GM19238 (cell line): ENCODE measurements at regions not wholly inside any gene's neighbourhood (a gene's known extent, or its start where the extent isn't known, plus 50 kb on each side); places are given as distances from the start of the nearest gene placed in this dataset.
"Not testable (repeated sequence)": the region's sequence is repeated elsewhere in the genome, so short reads cannot be mapped to it uniquely, and the experiment has no call there.

Source experiments
- DNase-seq: peaks from one replicate; pipeline ENCODE4 v3.0.0; 2011; ENCODE audit warnings: low spot score; ENCODE audit not compliant: insufficient read length

DNA sequence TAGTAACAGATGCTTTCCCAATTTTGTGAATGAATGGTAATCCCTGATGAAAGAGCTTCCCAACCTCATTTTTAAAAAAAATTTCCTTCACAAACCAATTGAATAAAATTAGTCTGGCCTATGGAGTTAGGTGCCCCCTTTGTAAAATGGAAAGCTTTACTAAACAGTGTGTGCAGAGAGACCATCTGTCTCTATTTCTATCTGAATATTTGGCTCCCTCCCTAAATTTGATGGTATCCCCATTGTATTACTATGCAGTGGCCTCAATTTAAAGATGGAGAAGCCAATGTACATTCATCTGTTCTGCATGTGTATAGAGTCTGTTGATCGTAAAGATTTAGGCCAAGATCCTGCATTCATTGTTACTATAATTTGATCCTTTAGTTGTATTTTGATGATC lies 397.7 kb upstream of the RGS6 start:
- DNase-seq, result no peak

DNA sequence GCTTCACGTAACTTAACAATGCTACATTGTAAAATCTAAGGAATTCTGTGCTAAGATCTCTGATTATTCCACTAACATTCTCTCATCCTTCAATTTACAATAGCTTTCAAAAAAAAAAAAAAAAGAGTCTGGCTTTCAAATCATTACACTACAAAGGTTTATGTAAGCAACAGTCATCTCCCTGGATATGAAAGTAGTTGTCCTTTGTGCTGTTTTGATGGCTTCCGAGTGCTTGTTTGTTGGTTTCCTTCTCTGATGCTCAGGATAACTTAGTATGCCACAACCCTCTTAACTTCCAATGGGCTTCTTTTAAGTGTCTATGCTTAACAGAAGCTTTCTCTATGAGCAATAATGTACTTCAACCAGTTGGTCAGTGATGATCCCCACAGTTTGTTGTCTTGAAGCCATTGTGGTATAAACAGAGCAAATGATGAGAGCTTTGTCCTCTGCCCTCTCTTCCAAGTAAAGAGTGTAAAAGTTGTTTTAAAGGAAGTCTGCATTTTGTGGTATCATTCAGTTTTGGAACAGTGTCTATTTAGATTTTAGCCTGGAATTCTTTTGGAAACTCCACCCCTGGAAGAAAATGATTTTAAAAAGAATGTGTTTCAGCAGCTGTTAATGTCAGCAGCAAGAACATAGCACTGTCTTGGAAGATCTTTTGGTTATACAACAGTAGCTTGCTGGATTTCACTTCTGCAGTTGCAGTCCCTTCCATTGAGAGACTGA lies 396.1 kb upstream of the RGS6 start:
- no peak for DNase-seq

DNA sequence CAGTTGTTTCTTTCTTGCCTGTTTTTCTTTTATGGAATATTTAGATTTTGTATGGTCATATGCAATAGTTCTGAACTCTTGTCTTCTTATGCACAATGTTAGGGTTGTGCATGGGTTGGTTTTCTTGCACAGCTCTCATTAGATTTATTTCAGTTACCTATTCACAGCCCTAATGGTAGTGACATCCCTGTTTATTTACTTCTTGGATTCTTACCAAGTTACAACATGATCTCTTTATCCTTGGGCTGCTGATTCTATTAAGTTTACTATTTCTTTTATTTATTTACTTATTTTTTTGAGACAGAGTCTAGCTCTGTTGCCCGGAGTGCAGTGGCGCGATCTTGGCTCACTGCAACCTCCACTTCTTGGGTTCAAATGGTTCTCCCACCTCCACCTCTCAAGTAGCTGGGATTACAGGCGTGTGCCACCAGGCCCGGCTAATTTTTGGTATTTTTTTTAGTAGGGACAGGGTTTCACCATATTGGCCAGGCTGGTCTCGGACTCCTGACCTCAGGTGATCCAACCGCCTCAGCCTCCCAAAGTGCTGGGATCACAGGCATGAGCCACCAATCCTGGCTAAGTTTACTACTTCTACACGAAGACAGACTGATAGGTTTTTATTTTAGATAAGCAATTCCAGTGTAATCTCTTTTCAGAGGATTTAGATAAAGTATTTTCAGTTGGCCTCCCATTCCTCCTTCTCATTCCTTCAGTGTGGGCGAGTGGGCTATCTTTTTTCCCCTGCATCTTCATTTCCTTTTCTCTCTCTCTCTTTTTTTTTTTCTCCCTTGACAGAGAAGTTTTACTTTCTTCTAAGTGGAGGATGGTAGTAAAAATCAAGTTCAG lies 395.1 kb upstream of the RGS6 start:
- no peak for DNase-seq

DNA sequence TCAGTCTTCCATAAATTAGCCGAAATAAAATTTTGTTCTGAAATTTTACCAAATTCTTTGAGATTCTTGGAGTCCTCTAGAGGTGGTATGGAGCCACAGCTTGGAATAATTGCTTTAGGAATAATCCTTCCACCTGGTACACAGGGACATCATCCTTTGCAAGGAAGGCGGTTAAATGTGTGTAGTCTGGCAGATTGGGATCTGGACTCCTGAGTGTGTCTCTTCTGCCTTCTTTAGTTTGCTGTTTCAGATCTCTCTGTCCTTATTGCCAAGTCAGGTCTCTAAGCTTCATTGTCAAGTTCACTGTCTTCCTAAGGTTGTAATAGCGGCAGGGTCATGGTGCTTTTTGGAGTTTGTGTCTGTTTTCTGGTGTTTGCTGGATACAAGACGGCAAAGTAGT lies 393.9 kb upstream of the RGS6 start:
- DNase-seq, result no peak

- DNase-seq, result no peak
These were observed 393.1 kb upstream of the RGS6 start for GRCh38 chr14:71538938-71539649.

GRCh38 chr14:71539650-71540285 lies 392.5 kb upstream of the RGS6 start:
- no peak for DNase-seq

DNA sequence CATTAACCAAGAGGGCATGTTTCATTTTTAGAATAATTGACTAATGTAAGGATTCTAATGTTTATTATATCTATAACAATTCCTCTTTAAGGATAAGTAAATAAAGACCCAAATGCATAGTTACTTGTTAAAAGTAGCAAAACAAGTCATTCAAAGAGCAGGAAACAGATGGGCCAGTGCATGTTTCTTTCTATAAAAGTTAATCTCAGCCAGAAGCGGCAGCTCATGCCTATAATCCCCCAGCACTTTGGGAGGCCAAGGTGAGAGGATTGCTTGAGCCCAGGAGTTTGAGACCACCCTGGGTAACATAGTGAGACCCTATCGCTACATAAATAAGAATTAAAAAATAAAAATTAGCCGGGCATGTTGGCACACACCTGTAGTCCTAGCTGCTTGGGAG lies 391.0 kb upstream of the RGS6 start:
- no peak for DNase-seq

DNA sequence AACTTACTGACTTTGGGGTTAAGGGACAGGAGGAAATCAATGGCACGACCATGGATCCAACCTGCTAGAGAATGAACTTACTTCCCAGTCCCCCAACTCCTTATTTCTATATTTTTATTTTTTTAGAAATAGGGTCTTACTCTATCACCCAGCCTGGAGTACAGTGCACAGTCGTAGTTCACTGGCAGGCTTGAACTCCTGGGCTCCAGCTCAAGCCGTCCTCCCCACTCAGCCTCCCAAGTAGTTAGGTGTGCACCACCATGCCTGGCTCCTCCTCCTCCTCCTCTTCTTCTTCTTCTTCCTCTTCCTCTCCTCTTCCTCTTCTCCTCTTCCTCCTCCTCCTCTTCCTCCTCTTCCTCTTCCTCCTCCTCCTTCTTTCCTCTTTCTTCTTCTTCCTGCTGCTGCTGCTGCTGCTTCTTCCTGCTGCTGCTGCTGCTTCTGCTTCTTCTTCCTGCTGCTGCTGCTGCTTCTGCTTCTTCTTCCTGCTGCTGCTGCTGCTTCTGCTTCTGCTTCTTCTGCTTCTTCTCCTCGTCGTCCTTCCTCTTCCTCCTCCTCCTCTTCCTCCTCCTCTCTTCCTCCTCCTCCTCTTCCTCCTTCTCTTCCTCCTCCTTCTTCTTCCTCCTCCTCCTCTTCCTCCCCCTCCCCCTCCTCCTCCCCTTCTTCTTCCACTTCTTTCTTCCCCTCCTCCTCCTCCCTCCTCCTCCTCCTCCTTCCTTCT lies 390.1 kb upstream of the RGS6 start:
- DNase-seq, result no peak

- no peak for DNase-seq
These were observed 382.7 kb upstream of the RGS6 start for GRCh38 chr14:71549421-71550050.

DNA sequence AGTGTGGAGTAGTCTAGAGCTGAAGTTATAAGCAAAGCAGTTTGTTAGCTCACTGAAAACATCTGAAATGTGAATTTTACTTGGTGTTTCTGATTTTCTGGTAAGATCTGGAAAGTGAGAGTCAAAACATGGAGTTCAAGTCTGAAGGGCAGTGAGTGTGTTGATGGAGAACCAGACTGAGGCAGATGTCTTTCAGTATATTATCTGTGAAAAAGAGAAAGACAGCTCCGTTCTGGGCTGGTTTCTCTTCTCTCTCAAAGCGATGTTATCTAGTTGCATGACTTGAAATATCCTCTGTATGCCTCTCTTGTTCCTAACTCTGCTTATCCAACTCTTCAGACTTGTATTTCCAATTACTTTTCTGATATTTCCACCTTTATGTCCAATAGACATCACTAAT lies 381.9 kb upstream of the RGS6 start:
- no peak for DNase-seq

GRCh38 chr14:71551291-71551950 lies 380.8 kb upstream of the RGS6 start:
- no peak for DNase-seq

DNA sequence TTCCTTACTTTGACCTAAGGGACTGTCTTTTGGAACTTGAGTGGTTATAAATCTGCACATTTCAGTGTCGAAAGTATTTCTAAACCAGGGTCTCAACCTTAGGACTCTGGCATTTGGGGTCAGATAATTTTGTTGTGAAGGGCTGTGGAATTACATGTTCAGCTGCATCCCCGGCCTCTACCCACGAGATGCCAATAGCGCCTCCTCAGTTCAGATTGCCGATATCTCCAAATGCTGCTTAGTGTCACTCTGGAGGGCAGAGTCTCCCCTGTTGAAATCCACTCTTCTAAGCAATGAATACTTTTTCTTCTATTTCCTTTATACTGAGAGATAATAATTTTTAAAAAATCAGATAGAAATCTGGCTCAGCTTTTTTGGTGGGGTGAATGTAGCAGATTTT lies 379.4 kb upstream of the RGS6 start:
- DNase-seq, result no peak

DNA sequence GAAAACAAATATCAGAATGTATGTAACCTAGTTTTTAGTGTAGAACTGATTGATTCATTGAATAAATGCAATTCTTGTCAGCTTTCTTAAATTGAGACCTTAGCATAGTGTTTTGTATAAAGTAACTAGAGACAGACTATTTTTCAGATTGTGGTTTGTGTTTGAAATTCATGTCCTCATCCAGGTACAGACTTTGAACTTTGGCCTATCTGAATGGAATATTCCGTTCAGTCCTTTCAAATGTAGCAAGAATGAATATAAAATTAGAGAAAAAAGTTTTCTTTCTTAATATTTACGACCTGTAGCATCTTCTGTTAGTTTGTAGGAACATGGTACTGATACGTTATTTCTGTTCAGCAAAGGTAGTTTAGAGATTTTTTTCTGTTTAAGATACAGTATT lies 378.4 kb upstream of the RGS6 start:
- no peak for DNase-seq

DNA sequence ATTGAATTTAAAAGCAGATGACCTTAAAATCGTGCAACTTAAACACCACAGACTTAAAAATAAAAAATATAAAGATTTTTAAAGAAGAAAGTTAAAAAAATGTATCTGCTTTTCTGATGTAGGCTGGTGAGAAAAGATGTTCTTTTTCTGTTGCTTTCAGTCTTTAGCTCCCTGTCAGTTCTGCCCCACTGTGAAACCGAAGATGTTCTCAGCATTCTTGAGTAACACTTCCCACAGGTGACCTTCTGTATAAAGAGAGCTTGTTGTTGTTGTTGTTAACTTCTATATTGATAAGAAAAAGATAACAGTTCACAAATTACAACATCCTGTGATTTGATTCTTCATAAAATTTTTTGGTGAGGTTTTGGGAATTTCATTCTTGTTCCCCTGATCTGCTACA lies 377.9 kb upstream of the RGS6 start:
- no peak for DNase-seq

GRCh38 chr14:71554959-71555612 lies 377.1 kb upstream of the RGS6 start:
- no peak for DNase-seq

GRCh38 chr14:71555654-71556559 lies 376.3 kb upstream of the RGS6 start:
- DNase-seq, result peak; percentile 27

- DNase-seq, result no peak
These were observed 375.5 kb upstream of the RGS6 start for GRCh38 chr14:71556730-71557129.

DNA sequence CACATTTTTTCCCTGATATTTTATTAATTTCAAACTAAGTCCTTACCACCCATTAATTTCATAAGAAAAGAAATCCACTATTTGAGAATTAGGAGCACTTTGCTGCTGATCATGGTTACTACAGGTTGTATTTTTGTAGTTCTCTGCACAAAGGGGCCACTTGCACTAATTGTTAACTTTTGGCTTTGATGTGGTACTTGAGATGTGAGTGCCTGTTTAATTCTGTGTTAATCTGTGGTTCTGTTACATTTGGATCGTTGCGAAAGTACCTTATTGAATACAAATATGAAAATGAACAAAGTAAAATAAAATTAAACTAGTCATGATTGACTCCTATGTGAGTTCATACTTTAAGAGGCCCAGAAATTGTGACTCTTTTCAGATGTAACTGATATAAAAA lies 374.9 kb upstream of the RGS6 start:
- DNase-seq, result no peak

- not testable (repeated sequence) for DNase-seq
These were observed 373.3 kb upstream of the RGS6 start for GRCh38 chr14:71558943-71559342.
